ENCODE measurements at regions not wholly inside any gene's neighbourhood (a gene's known extent, or its start where the extent isn't known, plus 50 kb on each side); places are given as distances from the start of the nearest gene placed in this dataset.
"Not testable (repeated sequence)": the region's sequence is repeated elsewhere in the genome, so short reads cannot be mapped to it uniquely, and the experiment has no call there.

- Histone ChIP-seq H3K4me3 (ENCODE audit: low read length) (no peak overlapping the region), H3K27me3 (replicated peaks; ENCODE audit: control insufficient read depth, insufficient read depth, low read length) (no peaks in the 10 kb centered on the region), H3K4me1 (ENCODE audit: control insufficient read depth, insufficient read depth, low read length) (no peaks in the 10 kb centered on the region), H3K9me3 (ENCODE audit: control insufficient read depth, low read length) (no peaks in the 10 kb centered on the region), H3K9ac (ENCODE audit: low read length) (no peak overlapping the region), H3K36me3 (ENCODE audit: control insufficient read depth, insufficient read depth, low read length, severe bottlenecking) (no peaks in the 10 kb centered on the region)
- DNase-seq (ENCODE audit: low read depth) = no peak
Observed at GRCh38 chr15:35936284-35936683, 390.3 kb upstream of the DPH6 start.

- Histone ChIP-seq H3K4me1 (ENCODE audit: control insufficient read depth, insufficient read depth, low read length) (no peaks in the 10 kb centered on the region), H3K9ac (ENCODE audit: low read length) (no peak overlapping the region), H3K36me3 (ENCODE audit: control insufficient read depth, insufficient read depth, low read length, severe bottlenecking) (no peaks in the 10 kb centered on the region), H3K4me3 (ENCODE audit: low read length) (no peak overlapping the region), H3K9me3 (ENCODE audit: control insufficient read depth, low read length) (no peaks in the 10 kb centered on the region), H3K27me3 (replicated peaks; ENCODE audit: control insufficient read depth, insufficient read depth, low read length) (no peaks in the 10 kb centered on the region)
- peak; percentile 21 for DNase-seq (ENCODE audit: low read depth)
Observed at GRCh38 chr15:35937380-35937779, 391.4 kb upstream of the DPH6 start.

- no peaks in the 10 kb centered on the region for H3K36me3 ChIP-seq (ENCODE audit: control insufficient read depth, insufficient read depth, low read length, severe bottlenecking)
- no peak for DNase-seq (ENCODE audit: low read depth)
Observed at GRCh38 chr15:35944945-35945585, 399.1 kb upstream of the DPH6 start.

GRCh38 chr15:35953424-35953823 lies 407.5 kb upstream of the DPH6 start:
- no peak for DNase-seq (ENCODE audit: low read depth)
- H3K4me3 ChIP-seq (ENCODE audit: low read length) = no peak overlapping the region
- H3K9me3 ChIP-seq (ENCODE audit: control insufficient read depth, low read length) = no peaks in the 10 kb centered on the region
- no peaks in the 10 kb centered on the region for H3K4me1 ChIP-seq (ENCODE audit: control insufficient read depth, insufficient read depth, low read length)
- H3K36me3 ChIP-seq (ENCODE audit: control insufficient read depth, insufficient read depth, low read length, severe bottlenecking) = no peaks in the 10 kb centered on the region
- no peak overlapping the region for H3K9ac ChIP-seq (ENCODE audit: low read length)
- peaks cover 13% of the 10 kb centered on the region for H3K27me3 ChIP-seq (replicated peaks; ENCODE audit: control insufficient read depth, insufficient read depth, low read length)

More at GRCh38 chr15:35944945-35945585, 399.1 kb upstream of the DPH6 start:
- no peak overlapping the region for H3K9ac ChIP-seq (ENCODE audit: low read length)
- H3K27me3 ChIP-seq (replicated peaks; ENCODE audit: control insufficient read depth, insufficient read depth, low read length) = no peaks in the 10 kb centered on the region
- no peaks in the 10 kb centered on the region for H3K4me1 ChIP-seq (ENCODE audit: control insufficient read depth, insufficient read depth, low read length)
- H3K9me3 ChIP-seq (ENCODE audit: control insufficient read depth, low read length) = no peaks in the 10 kb centered on the region
- no peak overlapping the region for H3K4me3 ChIP-seq (ENCODE audit: low read length)

GRCh38 chr15:35956056-35956455 lies 410.1 kb upstream of the DPH6 start:
- Histone ChIP-seq H3K4me3 (ENCODE audit: low read length) (no peak overlapping the region), H3K9me3 (ENCODE audit: control insufficient read depth, low read length) (no peaks in the 10 kb centered on the region), H3K4me1 (ENCODE audit: control insufficient read depth, insufficient read depth, low read length) (peaks cover 6% of the 10 kb centered on the region), H3K9ac (ENCODE audit: low read length) (no peak overlapping the region), H3K36me3 (ENCODE audit: control insufficient read depth, insufficient read depth, low read length, severe bottlenecking) (no peaks in the 10 kb centered on the region), H3K27me3 (replicated peaks; ENCODE audit: control insufficient read depth, insufficient read depth, low read length) (peaks cover 25% of the 10 kb centered on the region)
- DNase-seq (ENCODE audit: low read depth) = no peak

GRCh38 chr15:35958021-35958420 lies 412.1 kb upstream of the DPH6 start:
- DNase-seq (ENCODE audit: low read depth) = peak; percentile 4
- Histone ChIP-seq H3K9ac (ENCODE audit: low read length) (no peak overlapping the region), H3K4me1 (ENCODE audit: control insufficient read depth, insufficient read depth, low read length) (peaks cover 8% of the 10 kb centered on the region), H3K36me3 (ENCODE audit: control insufficient read depth, insufficient read depth, low read length, severe bottlenecking) (no peaks in the 10 kb centered on the region), H3K9me3 (ENCODE audit: control insufficient read depth, low read length) (no peaks in the 10 kb centered on the region), H3K27me3 (replicated peaks; ENCODE audit: control insufficient read depth, insufficient read depth, low read length) (peaks cover 31% of the 10 kb centered on the region), H3K4me3 (ENCODE audit: low read length) (no peak overlapping the region)

DNA sequence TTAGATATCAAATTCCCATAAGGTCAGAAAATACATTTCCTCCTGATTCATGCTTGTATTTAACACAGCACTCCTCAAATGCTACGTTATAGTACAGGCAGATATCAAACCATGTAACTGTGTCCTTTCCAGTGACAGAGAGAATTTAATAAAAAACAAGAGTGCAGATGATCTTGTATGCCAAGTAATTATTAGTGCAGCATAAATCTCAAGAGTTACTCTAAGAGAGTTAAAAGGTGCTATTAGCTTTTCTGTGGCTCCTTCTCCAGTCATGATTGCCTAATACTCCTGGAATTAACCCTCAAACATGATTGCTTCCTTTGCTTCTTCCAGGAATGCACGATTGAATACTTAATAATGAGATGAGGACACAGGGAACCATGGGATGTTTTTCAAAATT lies 413.0 kb upstream of the DPH6 start:
- Histone ChIP-seq H3K36me3 (ENCODE audit: control insufficient read depth, insufficient read depth, low read length, severe bottlenecking) (no peaks in the 10 kb centered on the region), H3K9ac (ENCODE audit: low read length) (no peak overlapping the region), H3K4me3 (ENCODE audit: low read length) (no peak overlapping the region), H3K9me3 (ENCODE audit: control insufficient read depth, low read length) (no peaks in the 10 kb centered on the region), H3K4me1 (ENCODE audit: control insufficient read depth, insufficient read depth, low read length) (peaks cover 10% of the 10 kb centered on the region), H3K27me3 (replicated peaks; ENCODE audit: control insufficient read depth, insufficient read depth, low read length) (peaks cover 31% of the 10 kb centered on the region)
- DNase-seq (ENCODE audit: low read depth) = no peak

- Histone ChIP-seq H3K4me1 (ENCODE audit: control insufficient read depth, insufficient read depth, low read length) (peaks cover 10% of the 10 kb centered on the region), H3K27me3 (replicated peaks; ENCODE audit: control insufficient read depth, insufficient read depth, low read length) (peaks cover 37% of the 10 kb centered on the region), H3K9ac (ENCODE audit: low read length) (no peak overlapping the region), H3K36me3 (ENCODE audit: control insufficient read depth, insufficient read depth, low read length, severe bottlenecking) (no peaks in the 10 kb centered on the region), H3K4me3 (ENCODE audit: low read length) (no peak overlapping the region), H3K9me3 (ENCODE audit: control insufficient read depth, low read length) (no peaks in the 10 kb centered on the region)
- DNase-seq (ENCODE audit: low read depth) = peak; percentile 20
Observed at GRCh38 chr15:35963326-35963725, 417.4 kb upstream of the DPH6 start.

- H3K4me3 ChIP-seq (ENCODE audit: low read length) = no peak overlapping the region
- no peak for DNase-seq (ENCODE audit: low read depth)
- H3K9me3 ChIP-seq (ENCODE audit: control insufficient read depth, low read length) = no peaks in the 10 kb centered on the region
- H3K36me3 ChIP-seq (ENCODE audit: control insufficient read depth, insufficient read depth, low read length, severe bottlenecking) = no peaks in the 10 kb centered on the region
- H3K4me1 ChIP-seq (ENCODE audit: control insufficient read depth, insufficient read depth, low read length) = peaks cover 4% of the 10 kb centered on the region
- H3K9ac ChIP-seq (ENCODE audit: low read length) = no peak overlapping the region
- H3K27me3 ChIP-seq (replicated peaks; ENCODE audit: control insufficient read depth, insufficient read depth, low read length) = peaks cover 21% of the 10 kb centered on the region
Observed at GRCh38 chr15:35966781-35967180, 420.8 kb upstream of the DPH6 start.

DNA sequence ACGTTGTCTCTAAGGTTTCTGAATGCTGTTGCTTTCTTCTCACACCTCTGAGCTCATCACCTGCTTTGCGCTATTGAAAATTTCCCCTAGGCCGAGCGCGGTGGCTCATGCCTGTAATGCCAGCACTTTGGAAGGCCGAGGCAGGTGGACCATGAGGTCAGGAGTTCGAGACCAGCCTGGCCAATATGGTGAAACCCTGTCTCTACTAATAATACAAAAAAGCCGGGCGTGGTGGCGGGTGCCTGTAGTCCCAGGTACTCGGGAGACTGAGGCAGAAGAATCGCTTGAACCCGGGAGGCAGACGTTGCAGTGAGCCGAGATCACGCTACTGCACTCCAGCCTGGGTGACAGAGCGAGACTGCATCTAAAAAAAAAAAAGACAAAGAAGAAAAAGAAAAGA lies 422.0 kb upstream of the DPH6 start:
- not testable (repeated sequence) for H3K4me3 ChIP-seq (ENCODE audit: low read length); H3K4me1 ChIP-seq (ENCODE audit: control insufficient read depth, insufficient read depth, low read length); H3K36me3 ChIP-seq (ENCODE audit: control insufficient read depth, insufficient read depth, low read length, severe bottlenecking); DNase-seq (ENCODE audit: low read depth); H3K9ac ChIP-seq (ENCODE audit: low read length); H3K9me3 ChIP-seq (ENCODE audit: control insufficient read depth, low read length)
- H3K27me3 ChIP-seq (replicated peaks; ENCODE audit: control insufficient read depth, insufficient read depth, low read length) = peaks cover 21% of the 10 kb centered on the region

DNA sequence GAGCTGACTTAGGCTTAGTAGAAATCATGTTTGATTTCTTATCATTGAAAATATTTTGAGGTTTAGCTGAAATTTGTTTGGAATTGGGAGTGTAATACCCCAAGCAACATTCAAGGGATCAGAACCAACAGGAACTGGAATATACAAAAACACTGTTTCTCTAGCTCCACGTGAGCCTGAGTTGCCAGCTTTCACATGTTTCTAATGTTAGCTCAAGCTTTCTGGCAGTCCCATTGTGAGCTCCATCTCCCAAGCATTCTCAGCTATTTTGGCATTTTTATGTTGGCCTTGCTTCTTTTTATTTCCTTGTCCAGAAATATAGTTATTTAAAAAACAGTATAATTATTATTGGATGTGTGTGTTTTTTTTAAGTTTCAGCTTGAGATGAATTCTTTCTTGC lies 427.1 kb upstream of the DPH6 start:
- no peaks in the 10 kb centered on the region for H3K4me1 ChIP-seq (ENCODE audit: control insufficient read depth, insufficient read depth, low read length)
- H3K27me3 ChIP-seq (replicated peaks; ENCODE audit: control insufficient read depth, insufficient read depth, low read length) = peaks cover 3% of the 10 kb centered on the region
- H3K9me3 ChIP-seq (ENCODE audit: control insufficient read depth, low read length) = no peaks in the 10 kb centered on the region
- no peak overlapping the region for H3K4me3 ChIP-seq (ENCODE audit: low read length)
- no peaks in the 10 kb centered on the region for H3K36me3 ChIP-seq (ENCODE audit: control insufficient read depth, insufficient read depth, low read length, severe bottlenecking)
- H3K9ac ChIP-seq (ENCODE audit: low read length) = no peak overlapping the region
- peak; percentile 7 for DNase-seq (ENCODE audit: low read depth)

GRCh38 chr15:35974052-35974451 lies 428.1 kb upstream of the DPH6 start:
- H3K36me3 ChIP-seq (ENCODE audit: control insufficient read depth, insufficient read depth, low read length, severe bottlenecking) = no peaks in the 10 kb centered on the region
- H3K9me3 ChIP-seq (ENCODE audit: control insufficient read depth, low read length) = no peaks in the 10 kb centered on the region
- DNase-seq (ENCODE audit: low read depth) = no peak
- H3K9ac ChIP-seq (ENCODE audit: low read length) = no peak overlapping the region
- H3K4me3 ChIP-seq (ENCODE audit: low read length) = no peak overlapping the region
- H3K4me1 ChIP-seq (ENCODE audit: control insufficient read depth, insufficient read depth, low read length) = no peaks in the 10 kb centered on the region
- peaks cover 3% of the 10 kb centered on the region for H3K27me3 ChIP-seq (replicated peaks; ENCODE audit: control insufficient read depth, insufficient read depth, low read length)
